Neuronal stem cell (in vitro differentiated cells): ENCODE measurements at regions not wholly inside any gene's neighbourhood (a gene's known extent, or its start where the extent isn't known, plus 50 kb on each side); places are given as distances from the start of the nearest gene placed in this dataset.

Experiments
- DNase-seq: peaks from one replicate; pipeline ENCODE4 v3.0.0-alpha.2; 2013; ENCODE audit warnings: low spot score
- H2AFZ ChIP-seq: one replicate; pipeline ENCODE4 v1.6.1; 2013; ENCODE audit warnings: mild to moderate bottlenecking, low read length, inconsistent platforms
- H2AK5ac ChIP-seq: 2 replicates; pipeline ENCODE4 v1.6.1; 2013; ENCODE audit warnings: low read depth, mild to moderate bottlenecking, inconsistent platforms, low read length, moderate library complexity, mixed read lengths
- H2BK120ac ChIP-seq: 2 replicates; pipeline ENCODE4 v1.6.1; 2013; ENCODE audit warnings: low read depth, mild to moderate bottlenecking, inconsistent platforms, low read length, moderate library complexity, mixed read lengths
- H2BK12ac ChIP-seq: one replicate; pipeline ENCODE4 v1.6.1; 2013; ENCODE audit warnings: low read length, inconsistent platforms
- H2BK15ac ChIP-seq: 2 replicates; pipeline ENCODE4 v1.6.1; 2013; ENCODE audit warnings: mild to moderate bottlenecking, low read length, inconsistent platforms, mixed read lengths
- H2BK5ac ChIP-seq: one replicate; pipeline ENCODE4 v1.6.1; 2013; ENCODE audit warnings: inconsistent platforms, mild to moderate bottlenecking, low read length, moderate library complexity
- H3K14ac ChIP-seq: one replicate; pipeline ENCODE4 v1.6.1; 2013; ENCODE audit warnings: low read length, inconsistent platforms
- H3K18ac ChIP-seq: 2 replicates; pipeline ENCODE4 v1.6.1; 2013; ENCODE audit warnings: low read length, inconsistent platforms
- H3K23ac ChIP-seq: 2 replicates; pipeline ENCODE4 v1.6.1; 2013; ENCODE audit warnings: low read depth, mild to moderate bottlenecking, mixed read lengths, low read length, inconsistent platforms; ENCODE audit not compliant: poor library complexity
- H3K27ac ChIP-seq: replicated peaks from 3 replicates; pipeline ENCODE4 v1.5.1; 2013; ENCODE audit warnings: low read length, inconsistent platforms
- H3K27me3 ChIP-seq, 3 experiments: 2 replicates each; pipeline ENCODE4 v1.6.1; 2013; ENCODE audit warnings: low read length in 3 of 3, mild to moderate bottlenecking in 2 of 3, inconsistent platforms in 1 of 3, low read depth in 1 of 3, mixed read lengths in 1 of 3, moderate library complexity in 1 of 3; ENCODE audit not compliant: control insufficient read depth in 3 of 3, insufficient read depth in 3 of 3
- H3K36me3 ChIP-seq, 2 donors: replicated peaks in 1 of 2; 2 replicates each; pipeline ENCODE4 v1.6.1; 2013; ENCODE audit warnings: low read length in 2 of 2; ENCODE audit not compliant: control insufficient read depth in 2 of 2, insufficient read depth in 2 of 2
- H3K4ac ChIP-seq: 2 replicates; pipeline ENCODE4 v1.6.1; 2013; ENCODE audit warnings: inconsistent platforms, mild to moderate bottlenecking, low read length, moderate library complexity
- H3K4me1 ChIP-seq, 2 donors: 1 replicate in 1 of 2; 2 replicates in 1 of 2; pipeline ENCODE4 v1.6.1; 2013; ENCODE audit warnings: low read length in 2 of 2, low read depth in 1 of 2; ENCODE audit not compliant: control insufficient read depth in 2 of 2, insufficient read depth in 1 of 2
- H3K4me2 ChIP-seq: one replicate; pipeline ENCODE4 v1.6.1; 2013; ENCODE audit warnings: mild to moderate bottlenecking, low read length, inconsistent platforms; ENCODE audit not compliant: insufficient read depth, poor library complexity, severe bottlenecking
- H3K4me3 ChIP-seq, 2 donors: 2 replicates each; pipeline ENCODE4 v1.5.1; 2013; ENCODE audit warnings: low read length in 2 of 2, mild to moderate bottlenecking in 2 of 2, inconsistent platforms in 1 of 2, moderate library complexity in 1 of 2
- H3K79me1 ChIP-seq: one replicate; pipeline ENCODE4 v1.6.1; 2013; ENCODE audit warnings: low read depth, mild to moderate bottlenecking, inconsistent platforms, low read length, moderate library complexity
- H3K9ac ChIP-seq: one replicate; pipeline ENCODE4 v1.6.1; 2013; ENCODE audit warnings: mild to moderate bottlenecking, low read depth, low read length, inconsistent platforms; ENCODE audit not compliant: poor library complexity
- H3K9me3 ChIP-seq, 2 donors: replicated peaks in 1 of 2; 2 replicates each; pipeline versions ENCODE3 to v1.6.1; 2013; ENCODE audit warnings: low read length in 2 of 2, mild to moderate bottlenecking in 2 of 2, inconsistent platforms in 1 of 2, low read depth in 1 of 2, mixed read lengths in 1 of 2, moderate library complexity in 1 of 2; ENCODE audit not compliant: control insufficient read depth in 2 of 2, insufficient read depth in 1 of 2
- H4K8ac ChIP-seq: one replicate; pipeline ENCODE4 v1.6.1; 2013; ENCODE audit warnings: low read depth, mild to moderate bottlenecking, inconsistent platforms, low read length, moderate library complexity
- H4K91ac ChIP-seq: one replicate; pipeline ENCODE4 v1.6.1; 2013; ENCODE audit warnings: low read length, low read depth, mild to moderate bottlenecking, inconsistent platforms; ENCODE audit not compliant: poor library complexity
- WGBS, 2 donors: extraction: QIAGEN DNeasy Blood & Tissue Kit; methylation state at CpG; one replicate each; pipeline ENCODE4 v1.1.7; 2013; ENCODE audit warnings: missing lambda C conversion rate in 2 of 2, mixed read lengths in 1 of 2; ENCODE audit not compliant: insufficient read length in 2 of 2, insufficient replicate concordance in 1 of 2; ENCODE audit errors: extremely low coverage in 2 of 2; 5-methylcytosine and 5-hydroxymethylcytosine counted together

- Histone ChIP-seq H3K4me2 (no peak overlapping the region), H3K14ac (no peak overlapping the region), H3K4me3 (no peak overlapping the region), H3K27ac (no peak overlapping the region), H3K4me1 (no peaks in the 10 kb centered on the region), H4K91ac (no peak overlapping the region), H3K18ac (no peak overlapping the region), H4K8ac (no peak overlapping the region), H2BK120ac (no peak overlapping the region), H2BK5ac (no peak overlapping the region), H2AFZ (no peak overlapping the region), H2AK5ac (no peak overlapping the region), H3K4ac (no peak overlapping the region), H3K9ac (no peak overlapping the region), H2BK12ac (no peak overlapping the region), H3K79me1 (no peaks in the 10 kb centered on the region), H3K23ac (no peak overlapping the region), H2BK15ac (no peak overlapping the region), H3K27me3 (no peaks in the 10 kb centered on the region), H3K36me3 (no peaks in the 10 kb centered on the region), H3K9me3 (no peaks in the 10 kb centered on the region)
- no peak for DNase-seq
- WGBS, 2 donors: no CpG with 5 or more reads among the region's 1 CpG
Observed at GRCh38 chr13:85412448-85412847, 386.8 kb downstream of the SLITRK6 start.

GRCh38 chr13:85411591-85411990 is 387.6 kb downstream of the SLITRK6 start:
- no peak overlapping the region for H4K8ac ChIP-seq
- H2AFZ ChIP-seq: no peak overlapping the region
- H2AK5ac ChIP-seq: no peak overlapping the region
- no peak overlapping the region for H2BK15ac ChIP-seq
- H2BK12ac ChIP-seq: no peak overlapping the region
- H3K36me3 ChIP-seq: no peaks in the 10 kb centered on the region
- H3K4me1 ChIP-seq: no peaks in the 10 kb centered on the region
- no peak overlapping the region for H2BK5ac ChIP-seq
- H3K27ac ChIP-seq: no peak overlapping the region
- no peak overlapping the region for H4K91ac ChIP-seq
- H3K14ac ChIP-seq: no peak overlapping the region
- H3K4ac ChIP-seq: no peak overlapping the region
- H3K79me1 ChIP-seq: no peaks in the 10 kb centered on the region
- H3K4me2 ChIP-seq: no peak overlapping the region
- H3K4me3 ChIP-seq: no peak overlapping the region
- no peak for DNase-seq
- no CpG with 5 or more reads among the region's 2 CpGs for WGBS, 2 donors
- H3K23ac ChIP-seq: no peak overlapping the region
- no peaks in the 10 kb centered on the region for H3K9me3 ChIP-seq
- no peak overlapping the region for H3K9ac ChIP-seq
- H2BK120ac ChIP-seq: no peak overlapping the region
- H3K18ac ChIP-seq: no peak overlapping the region
- H3K27me3 ChIP-seq: no peaks in the 10 kb centered on the region

DNA sequence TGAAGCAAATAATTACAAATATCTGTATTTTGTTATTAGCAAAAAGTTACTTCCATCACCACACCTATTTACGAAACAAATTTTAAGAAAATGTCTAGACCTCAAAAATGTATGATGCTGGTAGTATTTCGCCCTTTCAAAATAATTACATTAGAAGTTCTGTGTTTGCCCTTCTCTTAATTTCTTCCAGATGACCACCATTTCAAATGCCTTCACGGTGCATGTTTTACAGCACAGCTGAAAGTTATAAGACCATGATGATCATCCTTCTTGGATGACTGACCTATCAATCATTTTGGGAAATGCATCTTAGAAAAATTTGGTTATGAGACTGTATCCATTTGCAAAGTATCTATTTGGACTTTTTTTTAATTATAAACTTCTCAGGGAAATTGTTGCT is 390.8 kb downstream of the SLITRK6 start:
- DNase-seq: no peak
- H2AK5ac ChIP-seq: no peak overlapping the region
- WGBS, 2 donors: no CpG with 5 or more reads among the region's 3 CpGs
- H2BK12ac ChIP-seq: no peak overlapping the region
- H4K8ac ChIP-seq: no peak overlapping the region
- H3K4me2 ChIP-seq: no peak overlapping the region
- no peak overlapping the region for H3K14ac ChIP-seq
- H3K79me1 ChIP-seq: no peaks in the 10 kb centered on the region
- H2AFZ ChIP-seq: no peak overlapping the region
- no peaks in the 10 kb centered on the region for H3K9me3 ChIP-seq
- no peak overlapping the region for H3K23ac ChIP-seq
- H2BK5ac ChIP-seq: no peak overlapping the region
- H3K9ac ChIP-seq: no peak overlapping the region
- H2BK15ac ChIP-seq: no peak overlapping the region
- H3K4me3 ChIP-seq: no peak overlapping the region
- H3K4me1 ChIP-seq: no peaks in the 10 kb centered on the region
- H3K4ac ChIP-seq: no peak overlapping the region
- no peak overlapping the region for H3K18ac ChIP-seq
- H3K27me3 ChIP-seq: no peaks in the 10 kb centered on the region
- no peaks in the 10 kb centered on the region for H3K36me3 ChIP-seq
- no peak overlapping the region for H2BK120ac ChIP-seq
- no peak overlapping the region for H3K27ac ChIP-seq
- no peak overlapping the region for H4K91ac ChIP-seq

GRCh38 chr13:85406269-85406975 is 392.8 kb downstream of the SLITRK6 start:
- H3K4me3 ChIP-seq: no peak overlapping the region
- no peak overlapping the region for H2BK120ac ChIP-seq
- H3K4me1 ChIP-seq: no peaks in the 10 kb centered on the region
- no peak overlapping the region for H3K4me2 ChIP-seq
- no peak overlapping the region for H2BK12ac ChIP-seq
- H3K14ac ChIP-seq: no peak overlapping the region
- no peak for DNase-seq
- no peaks in the 10 kb centered on the region for H3K79me1 ChIP-seq
- no CpG with 5 or more reads among the region's 5 CpGs for WGBS, 2 donors
- no peak overlapping the region for H2BK5ac ChIP-seq
- H3K4ac ChIP-seq: no peak overlapping the region
- no peak overlapping the region for H3K9ac ChIP-seq
- H4K8ac ChIP-seq: no peak overlapping the region
- no peak overlapping the region for H4K91ac ChIP-seq
- H3K36me3 ChIP-seq: no peaks in the 10 kb centered on the region
- H2AK5ac ChIP-seq: no peak overlapping the region
- no peaks in the 10 kb centered on the region for H3K27me3 ChIP-seq
- H2BK15ac ChIP-seq: no peak overlapping the region
- H3K9me3 ChIP-seq: no peaks in the 10 kb centered on the region
- H2AFZ ChIP-seq: no peak overlapping the region
- H3K23ac ChIP-seq: no peak overlapping the region
- H3K18ac ChIP-seq: no peak overlapping the region
- H3K27ac ChIP-seq: no peak overlapping the region
